ENCODE measurements at regions not wholly inside any gene's neighbourhood (a gene's known extent, or its start where the extent isn't known, plus 50 kb on each side); places are given as distances from the start of the nearest gene placed in this dataset.

DNA sequence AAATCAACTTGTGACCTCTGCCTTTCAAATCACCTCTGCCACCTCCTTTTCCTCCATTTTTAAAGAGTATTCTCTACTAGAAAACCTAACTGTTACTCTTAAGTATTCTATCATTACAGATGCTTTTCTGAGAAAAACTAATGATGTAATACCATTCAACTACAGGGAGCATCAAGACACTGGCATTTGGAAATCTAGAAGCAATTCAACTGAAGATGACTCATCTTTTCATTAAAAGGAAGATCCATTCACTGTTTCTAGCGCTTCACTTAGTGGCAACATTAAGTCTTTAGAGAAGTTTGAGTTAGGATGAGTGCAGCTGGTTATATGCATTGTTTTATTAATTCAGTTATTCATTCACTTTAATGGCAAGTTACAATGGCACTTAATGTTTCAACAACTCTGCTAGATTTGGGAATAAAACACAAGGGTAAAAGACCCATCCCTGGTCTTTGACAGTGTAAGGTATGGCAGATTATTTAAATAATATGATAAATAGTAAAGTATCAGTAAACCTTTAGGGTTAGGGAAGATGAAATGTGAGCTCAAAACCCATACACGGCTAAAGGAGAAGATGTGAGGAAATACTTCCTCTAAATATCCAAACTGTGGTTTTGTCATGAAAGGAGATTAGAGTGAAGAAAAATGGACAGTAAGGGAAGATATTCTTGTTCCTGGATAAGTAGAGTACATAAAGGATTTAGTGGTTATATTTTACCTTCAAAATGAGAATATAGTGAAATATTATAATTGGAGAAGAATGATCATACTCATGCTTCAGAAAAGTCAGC lies 61.7 kb downstream of the KCNJ2 start:
- Histone ChIP-seq H3K36me3 (ENCODE audit: control insufficient read depth, low read depth, low read length) (no peaks in the 10 kb centered on the region), H3K4me1 (ENCODE audit: control insufficient read depth, low read depth, low read length) (no peaks in the 10 kb centered on the region), H3K27ac (ENCODE audit: low read length) (no peak overlapping the region), H3K27me3 (ENCODE audit: control insufficient read depth, insufficient read depth, low read length) (no peaks in the 10 kb centered on the region), H3K9me3 (ENCODE audit: control insufficient read depth, low read depth, low read length) (no peaks in the 10 kb centered on the region), H3K9ac (ENCODE audit: low read length) (no peak overlapping the region), H3K4me3 (ENCODE audit: low read length) (no peak overlapping the region)

DNA sequence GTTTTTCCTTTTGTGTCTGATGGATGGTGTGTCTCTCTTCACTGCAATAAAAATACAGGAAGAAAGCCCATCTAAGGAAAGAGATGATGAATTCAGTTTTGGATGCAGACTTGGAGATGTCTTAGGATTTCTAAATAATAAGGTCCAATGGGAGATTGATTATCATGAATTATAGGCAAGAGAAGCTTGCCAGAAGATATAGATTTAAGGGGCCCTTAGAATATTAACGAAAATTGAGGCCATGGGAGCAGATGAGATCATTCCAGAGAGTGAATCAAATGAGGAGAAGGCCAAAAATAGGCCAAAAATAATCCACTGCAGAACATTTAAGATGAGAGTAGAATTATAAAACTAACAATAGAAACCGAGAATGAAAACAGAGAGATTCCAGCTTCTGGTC lies 63.1 kb downstream of the KCNJ2 start:
- Histone ChIP-seq H3K36me3 (ENCODE audit: control insufficient read depth, low read depth, low read length) (no peaks in the 10 kb centered on the region), H3K9ac (ENCODE audit: low read length) (no peak overlapping the region), H3K27me3 (ENCODE audit: control insufficient read depth, insufficient read depth, low read length) (no peaks in the 10 kb centered on the region), H3K9me3 (ENCODE audit: control insufficient read depth, low read depth, low read length) (no peaks in the 10 kb centered on the region), H3K27ac (ENCODE audit: low read length) (no peak overlapping the region), H3K4me3 (ENCODE audit: low read length) (no peak overlapping the region), H3K4me1 (ENCODE audit: control insufficient read depth, low read depth, low read length) (no peaks in the 10 kb centered on the region)

DNA sequence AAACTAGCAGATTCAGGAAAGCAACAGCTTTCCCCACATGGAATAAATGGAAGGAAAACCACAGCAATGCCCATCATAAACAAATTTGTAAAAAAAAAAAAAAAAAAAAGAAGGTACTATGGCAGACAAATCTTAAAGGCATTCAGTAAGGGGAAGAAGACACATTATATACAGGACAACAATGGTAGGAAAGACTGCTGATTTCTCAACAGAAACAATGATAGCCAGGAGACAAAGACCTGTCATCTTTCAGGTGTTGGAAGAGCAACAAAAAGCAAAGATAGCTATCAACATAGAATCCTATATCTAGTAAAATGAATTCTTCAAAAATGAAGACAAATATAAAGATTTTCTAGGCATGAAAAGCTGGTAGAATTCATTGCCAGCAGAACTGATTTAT lies 65.9 kb downstream of the KCNJ2 start:
- no peak overlapping the region for H3K27ac ChIP-seq (ENCODE audit: low read length)
- no peak overlapping the region for H3K9ac ChIP-seq (ENCODE audit: low read length)
- no peak overlapping the region for H3K4me3 ChIP-seq (ENCODE audit: low read length)
- H3K4me1 ChIP-seq (ENCODE audit: control insufficient read depth, low read depth, low read length) = no peaks in the 10 kb centered on the region
- no peaks in the 10 kb centered on the region for H3K27me3 ChIP-seq (ENCODE audit: control insufficient read depth, insufficient read depth, low read length)
- H3K36me3 ChIP-seq (ENCODE audit: control insufficient read depth, low read depth, low read length) = no peaks in the 10 kb centered on the region
- H3K9me3 ChIP-seq (ENCODE audit: control insufficient read depth, low read depth, low read length) = no peaks in the 10 kb centered on the region

DNA sequence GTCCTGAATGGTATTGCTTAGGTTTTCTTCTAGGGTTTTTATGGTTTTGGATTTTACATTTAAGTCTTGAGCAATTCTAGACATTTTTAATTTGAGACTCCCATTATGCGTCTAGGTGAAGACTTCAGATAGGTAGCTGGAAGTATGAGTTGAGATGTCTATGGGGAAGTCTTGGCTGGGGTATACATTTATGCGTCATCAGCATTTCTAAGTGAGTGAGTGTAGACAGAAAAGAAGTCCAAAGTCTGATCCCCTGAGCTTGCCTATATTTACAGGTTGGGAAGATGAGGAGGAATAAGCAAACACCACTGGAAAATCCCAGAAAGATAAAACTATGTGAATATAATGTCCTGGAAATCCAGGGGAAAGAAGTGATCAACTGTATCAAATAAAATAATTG lies 68.9 kb downstream of the KCNJ2 start:
- H3K27ac ChIP-seq (ENCODE audit: low read length) = no peak overlapping the region
- H3K9ac ChIP-seq (ENCODE audit: low read length) = no peak overlapping the region

DNA sequence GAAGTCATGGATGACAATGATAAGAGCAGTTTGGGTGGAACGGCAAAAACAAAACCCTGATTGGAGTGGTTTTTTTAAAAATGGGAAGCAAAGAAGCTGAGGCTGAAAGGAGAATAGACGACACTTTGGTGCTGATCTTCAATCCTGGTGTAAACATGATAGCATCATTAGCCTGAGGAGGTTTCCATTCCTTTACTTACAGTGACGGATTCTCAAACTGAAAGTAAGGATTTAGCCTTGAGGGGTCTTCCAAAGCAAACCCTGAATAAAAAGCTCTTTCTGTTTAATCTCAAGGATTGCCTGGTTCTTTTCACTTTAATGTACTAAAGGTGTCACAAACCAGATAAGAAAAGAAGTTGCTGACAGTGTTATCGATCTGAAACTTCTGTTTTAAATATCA lies 69.3 kb downstream of the KCNJ2 start:
- Histone ChIP-seq H3K9me3 (ENCODE audit: control insufficient read depth, low read depth, low read length) (no peaks in the 10 kb centered on the region), H3K27me3 (ENCODE audit: control insufficient read depth, insufficient read depth, low read length) (no peaks in the 10 kb centered on the region), H3K4me1 (ENCODE audit: control insufficient read depth, low read depth, low read length) (no peaks in the 10 kb centered on the region), H3K36me3 (ENCODE audit: control insufficient read depth, low read depth, low read length) (no peaks in the 10 kb centered on the region), H3K27ac (ENCODE audit: low read length) (no peak overlapping the region), H3K9ac (ENCODE audit: low read length) (no peak overlapping the region), H3K4me3 (ENCODE audit: low read length) (no peak overlapping the region)

More for the DNA sequence above, 68.9 kb downstream of the KCNJ2 start:
- H3K4me1 ChIP-seq (ENCODE audit: control insufficient read depth, low read depth, low read length) = no peaks in the 10 kb centered on the region
- no peak overlapping the region for H3K4me3 ChIP-seq (ENCODE audit: low read length)
- no peaks in the 10 kb centered on the region for H3K9me3 ChIP-seq (ENCODE audit: control insufficient read depth, low read depth, low read length)
- H3K36me3 ChIP-seq (ENCODE audit: control insufficient read depth, low read depth, low read length) = no peaks in the 10 kb centered on the region
- no peaks in the 10 kb centered on the region for H3K27me3 ChIP-seq (ENCODE audit: control insufficient read depth, insufficient read depth, low read length)

DNA sequence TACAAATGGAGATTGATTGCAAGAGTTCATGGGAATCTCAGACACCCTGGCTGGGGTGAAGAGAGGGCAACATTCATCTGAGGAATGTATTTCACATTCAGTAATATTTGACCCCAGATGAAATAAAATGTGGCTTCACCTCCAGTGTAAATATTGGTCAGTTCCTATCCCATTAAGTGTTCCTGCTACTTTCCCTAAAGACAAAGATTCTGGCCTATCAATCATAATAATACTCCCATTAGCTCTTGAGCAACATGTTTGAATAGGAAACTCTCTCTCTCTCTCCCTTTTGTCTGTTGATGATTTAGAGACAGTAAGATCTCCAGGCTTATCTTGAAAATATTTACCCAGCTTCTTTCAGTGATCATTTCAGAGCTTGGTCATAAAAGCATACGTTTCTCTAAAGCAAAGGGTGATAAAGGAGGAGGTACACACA lies 70.1 kb downstream of the KCNJ2 start:
- no peaks in the 10 kb centered on the region for H3K4me1 ChIP-seq (ENCODE audit: control insufficient read depth, low read depth, low read length)
- no peaks in the 10 kb centered on the region for H3K36me3 ChIP-seq (ENCODE audit: control insufficient read depth, low read depth, low read length)
- no peaks in the 10 kb centered on the region for H3K27me3 ChIP-seq (ENCODE audit: control insufficient read depth, insufficient read depth, low read length)
- H3K9me3 ChIP-seq (ENCODE audit: control insufficient read depth, low read depth, low read length) = no peaks in the 10 kb centered on the region
- no peak overlapping the region for H3K9ac ChIP-seq (ENCODE audit: low read length)
- H3K4me3 ChIP-seq (ENCODE audit: low read length) = no peak overlapping the region
- H3K27ac ChIP-seq (ENCODE audit: low read length) = no peak overlapping the region

DNA sequence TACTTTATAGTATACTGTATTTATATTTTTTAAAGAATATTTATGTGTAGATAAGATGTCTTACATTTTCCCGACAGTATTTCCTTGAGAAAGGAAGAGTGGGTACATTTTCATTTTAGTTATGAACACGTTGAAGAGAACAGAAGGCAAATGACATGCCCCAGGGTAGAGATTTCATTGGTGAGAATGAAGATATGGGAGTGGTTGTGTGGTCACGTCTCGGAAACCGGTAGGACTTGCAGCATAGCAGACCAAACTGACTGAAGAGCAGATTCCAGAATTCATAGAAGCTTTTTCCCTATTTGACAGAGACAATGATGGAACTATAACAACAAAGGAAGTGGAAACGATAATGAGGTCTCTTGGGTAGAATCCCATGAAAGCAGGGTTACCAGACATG lies 71.7 kb downstream of the KCNJ2 start:
- no peaks in the 10 kb centered on the region for H3K4me1 ChIP-seq (ENCODE audit: control insufficient read depth, low read depth, low read length)
- no peak overlapping the region for H3K27ac ChIP-seq (ENCODE audit: low read length)
- H3K9me3 ChIP-seq (ENCODE audit: control insufficient read depth, low read depth, low read length) = no peaks in the 10 kb centered on the region
- no peaks in the 10 kb centered on the region for H3K27me3 ChIP-seq (ENCODE audit: control insufficient read depth, insufficient read depth, low read length)
- no peaks in the 10 kb centered on the region for H3K36me3 ChIP-seq (ENCODE audit: control insufficient read depth, low read depth, low read length)
- H3K4me3 ChIP-seq (ENCODE audit: low read length) = no peak overlapping the region
- H3K9ac ChIP-seq (ENCODE audit: low read length) = no peak overlapping the region

DNA sequence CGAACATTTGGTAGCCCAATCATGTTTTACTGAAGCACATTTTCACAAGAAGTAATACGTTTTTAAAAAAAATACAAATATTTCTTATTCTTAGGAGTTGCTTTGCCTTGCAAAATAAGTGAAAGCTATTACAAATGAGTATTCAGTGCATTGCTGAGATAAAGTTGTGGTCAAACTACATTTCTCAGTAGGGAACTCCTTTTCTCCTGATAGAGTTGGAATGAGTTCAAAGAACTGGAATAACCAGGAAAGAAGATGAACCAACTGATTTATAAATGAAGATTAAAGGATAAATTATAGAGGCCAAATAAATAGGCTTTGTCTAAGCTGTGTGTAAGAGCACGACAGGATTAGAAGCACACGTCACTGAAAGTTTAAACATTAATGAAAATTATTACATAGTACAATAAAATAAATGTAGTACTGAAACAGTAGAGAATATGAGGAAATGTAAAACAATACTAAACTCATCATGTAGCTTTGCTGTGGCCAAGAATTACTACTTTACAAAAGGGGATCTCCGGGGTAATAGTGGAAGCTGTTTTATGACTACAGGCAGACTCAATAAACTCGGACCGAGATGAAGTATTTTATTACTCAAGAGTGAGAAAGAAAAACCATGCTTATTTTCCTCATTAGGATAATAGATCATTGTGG lies 73.6 kb downstream of the KCNJ2 start:
- Histone ChIP-seq H3K36me3 (ENCODE audit: control insufficient read depth, low read depth, low read length) (no peaks in the 10 kb centered on the region), H3K4me3 (ENCODE audit: low read length) (no peak overlapping the region), H3K9ac (ENCODE audit: low read length) (no peak overlapping the region), H3K27ac (ENCODE audit: low read length) (no peak overlapping the region), H3K27me3 (ENCODE audit: control insufficient read depth, insufficient read depth, low read length) (no peaks in the 10 kb centered on the region), H3K4me1 (ENCODE audit: control insufficient read depth, low read depth, low read length) (no peaks in the 10 kb centered on the region), H3K9me3 (ENCODE audit: control insufficient read depth, low read depth, low read length) (peaks cover 3% of the 10 kb centered on the region)

DNA sequence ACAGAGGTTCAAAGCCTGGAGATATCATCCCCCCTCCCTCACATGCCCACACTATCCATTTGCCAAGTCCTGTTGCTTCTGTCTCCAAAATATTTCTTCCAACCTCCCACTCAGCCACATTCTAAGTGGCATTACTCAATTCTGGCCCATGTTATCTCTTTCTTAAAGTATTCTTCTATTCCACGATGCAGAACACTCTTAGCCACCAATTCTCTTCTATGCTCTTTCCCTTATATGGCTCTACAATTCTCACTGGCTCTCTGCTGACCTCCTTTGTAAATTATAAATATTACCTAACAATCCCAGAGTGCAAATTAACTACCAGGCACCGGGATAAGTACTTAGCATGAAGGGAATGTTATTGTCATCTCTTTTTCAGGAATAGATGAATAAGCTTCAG lies 82.4 kb downstream of the KCNJ2 start:
- no peak overlapping the region for H3K9ac ChIP-seq (ENCODE audit: low read length)
- no peaks in the 10 kb centered on the region for H3K4me1 ChIP-seq (ENCODE audit: control insufficient read depth, low read depth, low read length)
- peaks cover 3% of the 10 kb centered on the region for H3K9me3 ChIP-seq (ENCODE audit: control insufficient read depth, low read depth, low read length)
- no peak overlapping the region for H3K4me3 ChIP-seq (ENCODE audit: low read length)
- H3K36me3 ChIP-seq (ENCODE audit: control insufficient read depth, low read depth, low read length) = no peaks in the 10 kb centered on the region
- no peak overlapping the region for H3K27ac ChIP-seq (ENCODE audit: low read length)
- H3K27me3 ChIP-seq (ENCODE audit: control insufficient read depth, insufficient read depth, low read length) = no peaks in the 10 kb centered on the region

DNA sequence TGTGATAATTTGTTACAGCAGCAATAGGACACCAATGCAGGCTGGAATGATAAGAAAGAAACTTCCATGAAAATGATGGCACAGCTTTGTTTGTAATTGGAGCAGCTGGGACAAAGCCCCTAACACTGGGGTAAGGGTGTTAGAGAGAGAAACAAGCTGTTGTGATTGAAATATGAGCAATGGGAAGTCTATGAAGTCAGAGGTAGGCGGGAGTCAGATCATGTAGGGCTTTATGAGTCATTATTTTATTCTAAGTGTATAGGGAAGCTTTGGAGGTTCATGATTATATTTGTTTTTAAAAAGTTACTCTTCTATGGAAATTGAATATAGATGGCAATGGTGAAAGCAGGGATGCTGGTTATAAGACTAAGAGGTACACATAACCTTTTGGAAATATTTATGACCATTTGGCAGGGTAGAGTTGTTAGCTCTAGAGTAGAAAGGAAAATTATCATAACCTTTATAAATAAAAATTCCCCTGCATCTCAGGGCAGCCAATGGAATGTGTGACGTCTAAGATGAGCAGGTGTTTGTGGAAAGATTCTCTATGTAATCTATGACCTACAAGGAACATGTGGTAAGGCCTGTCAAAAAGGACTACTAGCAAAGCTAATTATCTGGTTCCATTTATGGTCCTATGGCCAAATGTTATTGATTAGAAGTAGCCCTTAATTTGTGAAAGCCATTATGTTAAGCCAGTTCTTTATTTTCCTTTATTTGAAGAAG lies 85.6 kb downstream of the KCNJ2 start:
- no peaks in the 10 kb centered on the region for H3K4me1 ChIP-seq (ENCODE audit: control insufficient read depth, low read depth, low read length)
- no peaks in the 10 kb centered on the region for H3K36me3 ChIP-seq (ENCODE audit: control insufficient read depth, low read depth, low read length)
- no peaks in the 10 kb centered on the region for H3K9me3 ChIP-seq (ENCODE audit: control insufficient read depth, low read depth, low read length)
- H3K27me3 ChIP-seq (ENCODE audit: control insufficient read depth, insufficient read depth, low read length) = no peaks in the 10 kb centered on the region
- H3K27ac ChIP-seq (ENCODE audit: low read length) = no peak overlapping the region
- no peak overlapping the region for H3K9ac ChIP-seq (ENCODE audit: low read length)
- no peak overlapping the region for H3K4me3 ChIP-seq (ENCODE audit: low read length)

DNA sequence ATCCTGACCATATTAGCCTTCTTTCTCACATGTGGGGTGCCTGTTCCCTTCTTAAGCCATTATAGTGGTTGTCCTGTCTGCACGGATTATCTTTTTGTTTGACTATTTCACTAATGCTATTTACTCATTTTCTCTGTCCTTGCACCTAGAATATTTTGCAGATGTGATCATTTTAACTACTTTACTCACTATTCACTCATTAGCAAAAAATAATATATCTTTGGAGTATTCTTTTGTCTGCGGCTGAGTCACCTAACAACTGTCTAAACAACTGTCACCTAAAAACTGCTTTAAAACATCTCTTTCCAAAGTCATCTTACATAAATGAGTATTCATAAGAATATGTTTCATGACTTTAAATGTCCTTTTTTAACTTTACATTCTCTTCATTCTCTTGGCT lies 87.4 kb downstream of the KCNJ2 start:
- Histone ChIP-seq H3K27ac (ENCODE audit: low read length) (no peak overlapping the region), H3K9me3 (ENCODE audit: control insufficient read depth, low read depth, low read length) (no peaks in the 10 kb centered on the region), H3K9ac (ENCODE audit: low read length) (no peak overlapping the region), H3K36me3 (ENCODE audit: control insufficient read depth, low read depth, low read length) (no peaks in the 10 kb centered on the region), H3K4me1 (ENCODE audit: control insufficient read depth, low read depth, low read length) (no peaks in the 10 kb centered on the region), H3K27me3 (ENCODE audit: control insufficient read depth, insufficient read depth, low read length) (no peaks in the 10 kb centered on the region), H3K4me3 (ENCODE audit: low read length) (no peak overlapping the region)

All from iPS-18a (cell line).